HL-60 (cell line): ENCODE measurements at regions not wholly inside any gene's neighbourhood (a gene's known extent, or its start where the extent isn't known, plus 50 kb on each side); places are given as distances from the start of the nearest gene placed in this dataset.

Experiments
- TF ChIP-seq, protein P1 (sequence below): IDR thresholded peaks from one replicate; pipeline ENCODE4 v1.5.1; 2011; ENCODE audit warnings: low read length, control low read depth, inconsistent platforms; ENCODE audit not compliant: insufficient read depth
- TF ChIP-seq, protein P2 (sequence below): IDR thresholded peaks from 2 replicates; pipeline ENCODE4 v1.6.1; 2012; ENCODE audit warnings: low read depth; ENCODE audit not compliant: insufficient replicate concordance

DNA sequence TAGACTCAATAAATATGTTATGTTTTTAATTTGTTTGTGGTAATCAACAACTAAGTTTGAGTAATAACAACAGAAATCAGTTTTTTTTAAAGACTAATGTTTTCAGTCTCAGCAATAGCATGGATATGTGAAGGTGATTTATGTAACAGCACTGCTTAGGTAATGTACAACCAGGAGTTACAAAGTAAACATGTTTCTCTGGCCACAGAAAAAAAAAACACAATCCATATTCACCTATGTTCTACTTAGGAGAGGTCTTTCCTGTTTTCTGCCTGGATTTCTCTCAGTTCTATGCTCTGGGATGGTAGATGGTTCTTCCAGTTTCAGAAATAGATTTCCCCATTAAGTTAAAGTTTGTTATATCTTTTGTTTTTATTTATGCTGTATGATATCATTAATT lies 579.4 kb downstream of the SI start:
- TF ChIP-seq, protein P1, sequence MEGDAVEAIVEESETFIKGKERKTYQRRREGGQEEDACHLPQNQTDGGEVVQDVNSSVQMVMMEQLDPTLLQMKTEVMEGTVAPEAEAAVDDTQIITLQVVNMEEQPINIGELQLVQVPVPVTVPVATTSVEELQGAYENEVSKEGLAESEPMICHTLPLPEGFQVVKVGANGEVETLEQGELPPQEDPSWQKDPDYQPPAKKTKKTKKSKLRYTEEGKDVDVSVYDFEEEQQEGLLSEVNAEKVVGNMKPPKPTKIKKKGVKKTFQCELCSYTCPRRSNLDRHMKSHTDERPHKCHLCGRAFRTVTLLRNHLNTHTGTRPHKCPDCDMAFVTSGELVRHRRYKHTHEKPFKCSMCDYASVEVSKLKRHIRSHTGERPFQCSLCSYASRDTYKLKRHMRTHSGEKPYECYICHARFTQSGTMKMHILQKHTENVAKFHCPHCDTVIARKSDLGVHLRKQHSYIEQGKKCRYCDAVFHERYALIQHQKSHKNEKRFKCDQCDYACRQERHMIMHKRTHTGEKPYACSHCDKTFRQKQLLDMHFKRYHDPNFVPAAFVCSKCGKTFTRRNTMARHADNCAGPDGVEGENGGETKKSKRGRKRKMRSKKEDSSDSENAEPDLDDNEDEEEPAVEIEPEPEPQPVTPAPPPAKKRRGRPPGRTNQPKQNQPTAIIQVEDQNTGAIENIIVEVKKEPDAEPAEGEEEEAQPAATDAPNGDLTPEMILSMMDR: no peak
- TF ChIP-seq, protein P2, sequence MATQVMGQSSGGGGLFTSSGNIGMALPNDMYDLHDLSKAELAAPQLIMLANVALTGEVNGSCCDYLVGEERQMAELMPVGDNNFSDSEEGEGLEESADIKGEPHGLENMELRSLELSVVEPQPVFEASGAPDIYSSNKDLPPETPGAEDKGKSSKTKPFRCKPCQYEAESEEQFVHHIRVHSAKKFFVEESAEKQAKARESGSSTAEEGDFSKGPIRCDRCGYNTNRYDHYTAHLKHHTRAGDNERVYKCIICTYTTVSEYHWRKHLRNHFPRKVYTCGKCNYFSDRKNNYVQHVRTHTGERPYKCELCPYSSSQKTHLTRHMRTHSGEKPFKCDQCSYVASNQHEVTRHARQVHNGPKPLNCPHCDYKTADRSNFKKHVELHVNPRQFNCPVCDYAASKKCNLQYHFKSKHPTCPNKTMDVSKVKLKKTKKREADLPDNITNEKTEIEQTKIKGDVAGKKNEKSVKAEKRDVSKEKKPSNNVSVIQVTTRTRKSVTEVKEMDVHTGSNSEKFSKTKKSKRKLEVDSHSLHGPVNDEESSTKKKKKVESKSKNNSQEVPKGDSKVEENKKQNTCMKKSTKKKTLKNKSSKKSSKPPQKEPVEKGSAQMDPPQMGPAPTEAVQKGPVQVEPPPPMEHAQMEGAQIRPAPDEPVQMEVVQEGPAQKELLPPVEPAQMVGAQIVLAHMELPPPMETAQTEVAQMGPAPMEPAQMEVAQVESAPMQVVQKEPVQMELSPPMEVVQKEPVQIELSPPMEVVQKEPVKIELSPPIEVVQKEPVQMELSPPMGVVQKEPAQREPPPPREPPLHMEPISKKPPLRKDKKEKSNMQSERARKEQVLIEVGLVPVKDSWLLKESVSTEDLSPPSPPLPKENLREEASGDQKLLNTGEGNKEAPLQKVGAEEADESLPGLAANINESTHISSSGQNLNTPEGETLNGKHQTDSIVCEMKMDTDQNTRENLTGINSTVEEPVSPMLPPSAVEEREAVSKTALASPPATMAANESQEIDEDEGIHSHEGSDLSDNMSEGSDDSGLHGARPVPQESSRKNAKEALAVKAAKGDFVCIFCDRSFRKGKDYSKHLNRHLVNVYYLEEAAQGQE: no peak
